ENCODE measurements at regions not wholly inside any gene's neighbourhood (a gene's known extent, or its start where the extent isn't known, plus 50 kb on each side); places are given as distances from the start of the nearest gene placed in this dataset.

GRCh38 chr11:116678887-116679286 lies 93.9 kb downstream of the BUD13 start:
- TF ChIP-seq, protein P1, sequence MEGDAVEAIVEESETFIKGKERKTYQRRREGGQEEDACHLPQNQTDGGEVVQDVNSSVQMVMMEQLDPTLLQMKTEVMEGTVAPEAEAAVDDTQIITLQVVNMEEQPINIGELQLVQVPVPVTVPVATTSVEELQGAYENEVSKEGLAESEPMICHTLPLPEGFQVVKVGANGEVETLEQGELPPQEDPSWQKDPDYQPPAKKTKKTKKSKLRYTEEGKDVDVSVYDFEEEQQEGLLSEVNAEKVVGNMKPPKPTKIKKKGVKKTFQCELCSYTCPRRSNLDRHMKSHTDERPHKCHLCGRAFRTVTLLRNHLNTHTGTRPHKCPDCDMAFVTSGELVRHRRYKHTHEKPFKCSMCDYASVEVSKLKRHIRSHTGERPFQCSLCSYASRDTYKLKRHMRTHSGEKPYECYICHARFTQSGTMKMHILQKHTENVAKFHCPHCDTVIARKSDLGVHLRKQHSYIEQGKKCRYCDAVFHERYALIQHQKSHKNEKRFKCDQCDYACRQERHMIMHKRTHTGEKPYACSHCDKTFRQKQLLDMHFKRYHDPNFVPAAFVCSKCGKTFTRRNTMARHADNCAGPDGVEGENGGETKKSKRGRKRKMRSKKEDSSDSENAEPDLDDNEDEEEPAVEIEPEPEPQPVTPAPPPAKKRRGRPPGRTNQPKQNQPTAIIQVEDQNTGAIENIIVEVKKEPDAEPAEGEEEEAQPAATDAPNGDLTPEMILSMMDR (IDR thresholded peaks at IDR 0.05): no peak
- no peak for TF ChIP-seq EZH2 (IDR thresholded peaks at IDR 0.05)
